Body of pancreas (tissue), 4 donors: ENCODE measurements at regions not wholly inside any gene's neighbourhood (a gene's known extent, or its start where the extent isn't known, plus 50 kb on each side); places are given as distances from the start of the nearest gene placed in this dataset.

Source experiments
- POLR2A ChIP-seq, 3 donors: fragments of 450-650 bp; IDR thresholded peaks; one replicate each; pipeline ENCODE4 v1.6.1; 2016; ENCODE audit warnings: antibody characterized with exemption in 3 of 3, mild to moderate bottlenecking in 2 of 3
- TF ChIP-seq, protein P1 (sequence below), 7 experiments: fragments of 450-650 bp in 4 of 7; fragments of 200-600 bp in 3 of 7; sonication (generic) in 3 of 7; IDR thresholded peaks; one replicate each; pipeline ENCODE4 v1.5.1; 2016 to 2019; ENCODE audit warnings: antibody characterized with exemption in 7 of 7

DNA sequence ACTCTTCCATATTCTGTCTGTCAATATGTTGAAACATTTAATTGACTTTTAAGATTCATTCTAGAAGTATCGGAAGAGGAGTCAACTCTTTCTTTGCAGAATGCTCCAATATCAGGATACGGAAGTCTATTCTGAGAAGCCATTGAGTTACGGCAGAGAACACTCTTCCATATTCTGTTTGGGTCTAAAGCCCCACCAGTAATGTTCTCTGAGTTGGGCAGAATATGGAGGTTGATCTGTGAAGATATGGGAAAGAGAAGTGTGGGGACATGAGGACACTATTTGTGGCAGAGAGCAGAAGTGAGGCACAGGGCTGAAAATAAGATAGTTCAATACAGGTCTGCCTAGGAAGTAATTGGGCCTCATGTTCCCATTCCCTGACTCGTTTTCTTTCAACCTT lies 300.0 kb downstream of the DIRAS2 start:
- TF ChIP-seq, protein P1, sequence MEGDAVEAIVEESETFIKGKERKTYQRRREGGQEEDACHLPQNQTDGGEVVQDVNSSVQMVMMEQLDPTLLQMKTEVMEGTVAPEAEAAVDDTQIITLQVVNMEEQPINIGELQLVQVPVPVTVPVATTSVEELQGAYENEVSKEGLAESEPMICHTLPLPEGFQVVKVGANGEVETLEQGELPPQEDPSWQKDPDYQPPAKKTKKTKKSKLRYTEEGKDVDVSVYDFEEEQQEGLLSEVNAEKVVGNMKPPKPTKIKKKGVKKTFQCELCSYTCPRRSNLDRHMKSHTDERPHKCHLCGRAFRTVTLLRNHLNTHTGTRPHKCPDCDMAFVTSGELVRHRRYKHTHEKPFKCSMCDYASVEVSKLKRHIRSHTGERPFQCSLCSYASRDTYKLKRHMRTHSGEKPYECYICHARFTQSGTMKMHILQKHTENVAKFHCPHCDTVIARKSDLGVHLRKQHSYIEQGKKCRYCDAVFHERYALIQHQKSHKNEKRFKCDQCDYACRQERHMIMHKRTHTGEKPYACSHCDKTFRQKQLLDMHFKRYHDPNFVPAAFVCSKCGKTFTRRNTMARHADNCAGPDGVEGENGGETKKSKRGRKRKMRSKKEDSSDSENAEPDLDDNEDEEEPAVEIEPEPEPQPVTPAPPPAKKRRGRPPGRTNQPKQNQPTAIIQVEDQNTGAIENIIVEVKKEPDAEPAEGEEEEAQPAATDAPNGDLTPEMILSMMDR (IDR thresholded peaks at IDR 0.05): no peak
- TF ChIP-seq POLR2A (IDR thresholded peaks at IDR 0.05): no peak
